ENCODE measurements at regions not wholly inside any gene's neighbourhood (a gene's known extent, or its start where the extent isn't known, plus 50 kb on each side); places are given as distances from the start of the nearest gene placed in this dataset.

GRCh38 chrX:39915081-39915480 lies 182.7 kb downstream of the BCOR start:
- TF ChIP-seq CTCF (conservative IDR thresholded peaks at IDR 0.05; ENCODE audit: low read depth, low read length): no peak
- no peak overlapping the region for H3K4me3 ChIP-seq (ENCODE audit: low read depth, low read length)
- no peak for DNase-seq (ENCODE audit: low read depth)

GRCh38 chrX:39915596-39915995 lies 182.2 kb downstream of the BCOR start:
- TF ChIP-seq CTCF (conservative IDR thresholded peaks at IDR 0.05; ENCODE audit: low read depth, low read length): no peak
- no peak overlapping the region for H3K4me3 ChIP-seq (ENCODE audit: low read depth, low read length)
- no peak for DNase-seq (ENCODE audit: low read depth)

GRCh38 chrX:39921838-39922237 lies 175.9 kb downstream of the BCOR start:
- no peak for DNase-seq (ENCODE audit: low read depth)
- no peak for TF ChIP-seq CTCF (conservative IDR thresholded peaks at IDR 0.05; ENCODE audit: low read depth, low read length)
- no peak overlapping the region for H3K4me3 ChIP-seq (ENCODE audit: low read depth, low read length)

GRCh38 chrX:39922488-39922887 lies 175.3 kb downstream of the BCOR start:
- no peak for TF ChIP-seq CTCF (conservative IDR thresholded peaks at IDR 0.05; ENCODE audit: low read depth, low read length)
- no peak overlapping the region for H3K4me3 ChIP-seq (ENCODE audit: low read depth, low read length)
- no peak for DNase-seq (ENCODE audit: low read depth)

- no peak for TF ChIP-seq CTCF (conservative IDR thresholded peaks at IDR 0.05; ENCODE audit: low read depth, low read length)
- DNase-seq (ENCODE audit: low read depth): no peak
- H3K4me3 ChIP-seq (ENCODE audit: low read depth, low read length): no peak overlapping the region
Observed at GRCh38 chrX:39922926-39923325, 174.8 kb downstream of the BCOR start.

- no peak overlapping the region for H3K4me3 ChIP-seq (ENCODE audit: low read depth, low read length)
- no peak for TF ChIP-seq CTCF (conservative IDR thresholded peaks at IDR 0.05; ENCODE audit: low read depth, low read length)
Observed at GRCh38 chrX:39927380-39927779, 170.4 kb downstream of the BCOR start.

GRCh38 chrX:39928704-39929378 lies 168.9 kb downstream of the BCOR start:
- TF ChIP-seq CTCF (conservative IDR thresholded peaks at IDR 0.05; ENCODE audit: low read depth, low read length): no peak
- DNase-seq (ENCODE audit: low read depth): no peak
- H3K4me3 ChIP-seq (ENCODE audit: low read depth, low read length): no peak overlapping the region

More at GRCh38 chrX:39927380-39927779, 170.4 kb downstream of the BCOR start:
- DNase-seq (ENCODE audit: low read depth): no peak
